C4-2B (cell line): ENCODE measurements at regions not wholly inside any gene's neighbourhood (a gene's known extent, or its start where the extent isn't known, plus 50 kb on each side); places are given as distances from the start of the nearest gene placed in this dataset.

Experiments
- H3K27ac ChIP-seq: fragments of 450-650 bp; 2 replicates; pipeline ENCODE4 v1.5.1; 2017
- ZFX ChIP-seq: fragments of 450-650 bp; IDR thresholded peaks from 2 replicates; pipeline ENCODE4 v1.6.1; 2017
- TF ChIP-seq, protein P1 (sequence below): fragments of 450-650 bp; conservative IDR thresholded peaks from 2 replicates; pipeline ENCODE4 v1.5.1; 2017; ENCODE audit warnings: mild to moderate bottlenecking

DNA sequence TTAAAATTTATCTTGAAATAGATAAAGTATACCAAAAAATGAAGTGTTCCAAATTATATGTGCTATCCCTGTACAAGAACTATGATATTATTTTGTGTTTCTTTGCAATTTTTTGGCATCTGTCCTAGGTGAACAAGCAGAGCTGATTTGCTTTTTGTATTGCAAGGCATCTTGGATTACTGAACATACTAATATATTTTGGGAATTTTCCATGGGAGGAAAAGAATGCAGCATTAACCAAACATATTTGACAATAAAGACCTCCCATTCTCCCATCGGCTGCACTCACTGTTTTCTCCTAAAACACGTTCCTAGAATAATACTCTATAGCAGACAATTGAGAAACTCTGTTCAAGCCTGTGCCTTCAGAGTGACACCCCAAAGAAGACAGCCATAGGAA lies 265.1 kb upstream of the ALCAM start:
- TF ChIP-seq, protein P1, sequence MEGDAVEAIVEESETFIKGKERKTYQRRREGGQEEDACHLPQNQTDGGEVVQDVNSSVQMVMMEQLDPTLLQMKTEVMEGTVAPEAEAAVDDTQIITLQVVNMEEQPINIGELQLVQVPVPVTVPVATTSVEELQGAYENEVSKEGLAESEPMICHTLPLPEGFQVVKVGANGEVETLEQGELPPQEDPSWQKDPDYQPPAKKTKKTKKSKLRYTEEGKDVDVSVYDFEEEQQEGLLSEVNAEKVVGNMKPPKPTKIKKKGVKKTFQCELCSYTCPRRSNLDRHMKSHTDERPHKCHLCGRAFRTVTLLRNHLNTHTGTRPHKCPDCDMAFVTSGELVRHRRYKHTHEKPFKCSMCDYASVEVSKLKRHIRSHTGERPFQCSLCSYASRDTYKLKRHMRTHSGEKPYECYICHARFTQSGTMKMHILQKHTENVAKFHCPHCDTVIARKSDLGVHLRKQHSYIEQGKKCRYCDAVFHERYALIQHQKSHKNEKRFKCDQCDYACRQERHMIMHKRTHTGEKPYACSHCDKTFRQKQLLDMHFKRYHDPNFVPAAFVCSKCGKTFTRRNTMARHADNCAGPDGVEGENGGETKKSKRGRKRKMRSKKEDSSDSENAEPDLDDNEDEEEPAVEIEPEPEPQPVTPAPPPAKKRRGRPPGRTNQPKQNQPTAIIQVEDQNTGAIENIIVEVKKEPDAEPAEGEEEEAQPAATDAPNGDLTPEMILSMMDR, result no peak
- no peak for TF ChIP-seq ZFX
- no peak overlapping the region for H3K27ac ChIP-seq

DNA sequence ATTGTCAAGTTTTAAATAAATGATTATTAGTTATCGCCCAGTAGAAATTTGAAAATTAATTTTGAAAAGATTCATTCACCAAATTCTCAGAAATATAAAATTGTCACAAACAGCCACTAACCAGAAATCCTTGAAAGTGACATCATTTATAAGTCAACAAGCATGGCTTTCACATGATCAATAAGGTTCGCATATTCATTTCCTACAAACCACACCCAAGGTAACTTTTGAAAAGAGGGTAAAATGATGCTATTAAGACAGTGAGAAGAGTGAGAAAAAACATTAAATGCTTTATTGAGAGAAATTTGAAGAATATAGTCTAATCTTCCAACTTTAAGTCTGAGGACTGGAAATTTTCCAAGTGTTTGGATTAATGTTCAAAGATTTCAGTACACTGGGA lies 263.6 kb upstream of the ALCAM start:
- TF ChIP-seq, protein P1, result no peak
- no peak for TF ChIP-seq ZFX
- H3K27ac ChIP-seq, result no peak overlapping the region

DNA sequence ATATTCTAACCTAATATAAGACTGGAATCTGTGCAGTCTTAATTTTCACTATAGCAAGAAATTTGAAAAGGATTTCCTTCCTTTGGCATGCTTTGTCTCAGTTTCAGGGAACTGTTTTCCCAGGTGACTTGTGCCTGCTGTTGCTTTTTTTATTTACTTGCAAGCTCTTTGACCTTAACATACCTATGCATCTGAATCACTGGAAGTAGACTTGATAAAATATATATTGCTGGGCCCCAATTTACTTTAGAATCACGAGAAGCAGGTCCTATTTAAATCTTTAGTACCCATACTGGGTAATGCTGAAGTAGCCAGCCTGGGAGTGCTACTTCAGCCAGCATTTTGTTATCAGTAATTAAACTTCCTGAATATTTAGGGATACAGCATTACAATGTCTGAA lies 257.9 kb upstream of the ALCAM start:
- TF ChIP-seq ZFX, result no peak
- TF ChIP-seq, protein P1, result no peak
- no peak overlapping the region for H3K27ac ChIP-seq

DNA sequence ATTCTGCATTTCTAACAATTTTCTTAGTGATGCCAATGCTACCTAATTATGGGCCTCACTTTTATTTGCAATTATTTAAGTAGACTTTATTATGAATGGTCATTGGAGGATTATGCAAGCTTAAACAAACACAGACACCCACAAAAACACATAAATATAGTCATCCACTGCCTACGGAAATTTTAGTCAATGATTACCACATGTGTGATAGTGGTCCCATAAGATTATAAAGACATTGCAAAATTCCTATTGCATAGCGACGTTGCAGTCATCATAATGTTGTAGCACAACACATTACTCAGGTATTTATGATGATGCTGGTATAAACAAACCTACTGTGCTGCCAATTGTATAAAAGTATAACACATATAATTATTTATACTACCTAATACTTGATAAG lies 247.8 kb upstream of the ALCAM start:
- no peak for TF ChIP-seq ZFX
- TF ChIP-seq, protein P1, result no peak
- no peak overlapping the region for H3K27ac ChIP-seq

DNA sequence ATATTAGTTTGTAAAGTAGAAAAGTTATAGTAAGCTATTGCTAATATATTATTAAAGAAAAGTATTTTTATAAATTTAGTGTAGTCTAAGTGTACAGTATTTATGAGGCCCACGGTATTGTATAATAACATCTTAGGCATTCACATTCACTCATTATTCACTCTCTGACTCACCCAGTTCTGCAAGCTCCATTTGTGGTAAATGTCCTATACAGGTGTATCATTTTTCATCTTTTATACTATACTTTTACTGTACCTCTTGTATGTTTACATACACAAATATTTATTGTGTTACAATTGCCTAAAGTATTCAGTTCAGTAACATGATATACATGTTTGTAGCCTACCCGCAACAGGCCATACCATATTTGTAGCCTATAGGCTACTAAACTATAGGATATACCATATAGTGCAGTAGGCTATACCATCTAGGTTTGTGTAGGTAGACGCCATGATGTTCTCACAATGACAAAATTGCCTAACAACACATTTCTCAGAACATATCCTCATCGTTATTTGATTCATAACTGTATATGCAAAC lies 246.8 kb upstream of the ALCAM start:
- H3K27ac ChIP-seq, result no peak overlapping the region
- TF ChIP-seq ZFX, result no peak
- TF ChIP-seq, protein P1, result no peak

DNA sequence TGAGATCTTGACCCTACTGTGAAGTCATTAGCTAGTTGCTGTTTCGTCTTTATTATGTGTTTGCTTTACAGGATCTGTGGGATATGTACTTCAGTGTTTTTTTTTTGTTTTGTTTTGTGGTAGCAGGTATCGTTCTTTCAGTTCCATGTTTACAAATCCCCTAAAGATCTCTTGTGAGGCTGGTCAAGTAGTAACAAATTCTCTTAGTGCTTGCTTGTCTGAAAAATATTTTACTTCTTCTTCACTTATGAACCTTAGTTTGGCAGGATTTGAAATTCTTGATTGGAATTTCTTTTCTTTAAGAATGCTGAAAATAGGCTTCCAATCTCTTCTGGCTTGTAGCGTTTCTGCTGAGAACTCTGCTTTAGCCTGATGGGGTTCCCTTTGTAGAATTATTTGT lies 235.8 kb upstream of the ALCAM start:
- no peak overlapping the region for H3K27ac ChIP-seq
- TF ChIP-seq, protein P1, result no peak
- TF ChIP-seq ZFX, result no peak

DNA sequence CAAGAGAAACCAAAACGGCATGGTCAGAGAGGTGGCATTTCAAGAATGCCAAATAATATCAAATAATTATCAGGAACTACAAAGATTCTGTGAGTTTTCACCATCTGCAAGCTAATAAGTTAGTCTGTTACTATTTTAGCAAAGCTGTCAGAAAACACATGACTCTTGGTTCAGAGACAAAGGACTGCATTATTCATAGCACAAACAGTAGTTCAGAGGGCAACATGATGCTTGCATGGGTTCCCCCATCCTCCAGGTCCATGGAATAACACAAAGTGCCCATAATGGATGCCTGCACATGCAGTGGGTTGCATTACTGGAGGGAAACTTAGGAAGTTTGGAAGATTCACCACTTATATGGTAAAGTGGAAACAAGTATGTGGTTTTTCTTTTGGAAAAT lies 228.8 kb upstream of the ALCAM start:
- no peak overlapping the region for H3K27ac ChIP-seq
- TF ChIP-seq, protein P1, result no peak
- no peak for TF ChIP-seq ZFX
